ENCODE measurements at regions not wholly inside any gene's neighbourhood (a gene's known extent, or its start where the extent isn't known, plus 50 kb on each side); places are given as distances from the start of the nearest gene placed in this dataset.

- H3K36me3 ChIP-seq (replicated peaks; ENCODE audit: control insufficient read depth, insufficient read depth, low read length) = no peaks in the 10 kb centered on the region
- DNase-seq = peak; percentile 9
- H3K4me3 ChIP-seq (ENCODE audit: insufficient read depth, low read depth, low read length) = no peak overlapping the region
- H3K27me3 ChIP-seq (ENCODE audit: control insufficient read depth, insufficient read depth, low read length) = no peaks in the 10 kb centered on the region
Measured at GRCh38 chr9:135332979-135333748, 146.4 kb upstream of the PPP1R26 start.

- no peaks in the 10 kb centered on the region for H3K36me3 ChIP-seq (replicated peaks; ENCODE audit: control insufficient read depth, insufficient read depth, low read length)
- H3K4me3 ChIP-seq (ENCODE audit: insufficient read depth, low read depth, low read length) = no peak overlapping the region
- peak; percentile 34 for DNase-seq
- H3K27me3 ChIP-seq (ENCODE audit: control insufficient read depth, insufficient read depth, low read length) = no peaks in the 10 kb centered on the region
Measured at GRCh38 chr9:135334953-135335460, 144.6 kb upstream of the PPP1R26 start.

DNA sequence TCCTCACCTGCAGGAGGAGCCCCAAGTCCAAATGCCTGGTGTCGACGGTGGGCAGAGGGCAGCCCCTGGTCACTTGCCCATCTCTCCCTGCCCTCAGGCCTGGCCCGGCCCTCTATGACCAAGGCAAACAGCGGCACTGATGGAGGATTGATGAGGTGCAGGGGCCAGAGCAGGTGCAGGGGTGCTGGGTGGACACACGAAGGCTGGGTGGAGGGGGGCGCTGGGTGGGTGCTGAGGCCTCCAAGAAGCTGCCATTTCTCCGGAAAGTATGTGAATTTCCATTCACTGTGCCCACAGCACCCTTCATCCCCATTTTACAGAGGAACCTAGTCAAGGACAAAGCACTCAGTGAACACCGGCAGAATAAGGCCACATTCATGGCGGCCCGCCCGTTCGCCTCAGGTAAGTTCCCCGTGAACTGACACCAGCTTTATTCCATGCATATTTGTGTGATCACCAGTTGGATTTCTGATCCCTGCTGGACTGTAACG, 143.8 kb upstream of the PPP1R26 start:
- no peaks in the 10 kb centered on the region for H3K27me3 ChIP-seq (ENCODE audit: control insufficient read depth, insufficient read depth, low read length)
- H3K36me3 ChIP-seq (replicated peaks; ENCODE audit: control insufficient read depth, insufficient read depth, low read length) = no peaks in the 10 kb centered on the region
- DNase-seq = peak; percentile 48
- H3K4me3 ChIP-seq (ENCODE audit: insufficient read depth, low read depth, low read length) = no peak overlapping the region

GRCh38 chr9:135336722-135337527, 142.7 kb upstream of the PPP1R26 start:
- DNase-seq = peak; percentile 37
- H3K36me3 ChIP-seq (replicated peaks; ENCODE audit: control insufficient read depth, insufficient read depth, low read length) = no peaks in the 10 kb centered on the region
- H3K4me3 ChIP-seq (ENCODE audit: insufficient read depth, low read depth, low read length) = no peak overlapping the region
- no peaks in the 10 kb centered on the region for H3K27me3 ChIP-seq (ENCODE audit: control insufficient read depth, insufficient read depth, low read length)

- Histone ChIP-seq H3K4me3 (ENCODE audit: insufficient read depth, low read depth, low read length) (no peak overlapping the region), H3K27me3 (ENCODE audit: control insufficient read depth, insufficient read depth, low read length) (no peaks in the 10 kb centered on the region), H3K36me3 (replicated peaks; ENCODE audit: control insufficient read depth, insufficient read depth, low read length) (no peaks in the 10 kb centered on the region)
- no peak for DNase-seq
Measured at GRCh38 chr9:135338546-135338945, 141.0 kb upstream of the PPP1R26 start.

DNA sequence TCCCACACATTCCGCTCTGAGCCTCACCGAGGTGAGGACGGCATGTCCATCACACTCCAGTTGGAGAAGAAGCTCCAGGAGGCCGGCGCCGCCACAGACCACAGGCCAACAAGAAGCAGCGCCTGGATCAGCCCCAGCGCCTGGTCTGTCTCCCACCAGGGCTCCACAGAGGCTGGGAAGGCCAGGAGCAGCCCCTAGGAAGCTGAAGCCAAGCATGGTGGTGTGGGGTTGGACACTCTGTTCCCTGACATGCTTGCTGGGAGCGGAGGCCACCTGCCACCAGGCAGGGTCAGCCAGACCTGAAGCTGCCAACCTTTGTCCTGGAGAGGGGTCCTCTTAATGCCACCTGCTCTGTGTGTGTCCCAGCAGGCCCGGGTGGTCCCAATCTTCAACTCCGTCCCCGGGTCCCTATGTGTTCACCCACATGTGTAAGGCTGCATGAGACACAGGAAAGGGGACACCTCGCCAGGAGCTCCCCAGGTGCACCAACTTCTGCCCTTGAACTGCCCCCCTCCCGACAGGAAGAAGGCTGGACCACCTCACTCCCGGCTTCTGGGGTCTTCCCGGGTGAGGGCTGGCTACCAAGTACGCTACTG, 140.1 kb upstream of the PPP1R26 start:
- no peak overlapping the region for H3K4me3 ChIP-seq (ENCODE audit: insufficient read depth, low read depth, low read length)
- no peaks in the 10 kb centered on the region for H3K36me3 ChIP-seq (replicated peaks; ENCODE audit: control insufficient read depth, insufficient read depth, low read length)
- no peaks in the 10 kb centered on the region for H3K27me3 ChIP-seq (ENCODE audit: control insufficient read depth, insufficient read depth, low read length)
- peak; percentile 71 for DNase-seq

- DNase-seq = peak; percentile 86
- H3K4me3 ChIP-seq (ENCODE audit: insufficient read depth, low read depth, low read length) = no peak overlapping the region
- no peaks in the 10 kb centered on the region for H3K36me3 ChIP-seq (replicated peaks; ENCODE audit: control insufficient read depth, insufficient read depth, low read length)
- no peaks in the 10 kb centered on the region for H3K27me3 ChIP-seq (ENCODE audit: control insufficient read depth, insufficient read depth, low read length)
Measured at GRCh38 chr9:135340143-135340655, 139.4 kb upstream of the PPP1R26 start.

DNA sequence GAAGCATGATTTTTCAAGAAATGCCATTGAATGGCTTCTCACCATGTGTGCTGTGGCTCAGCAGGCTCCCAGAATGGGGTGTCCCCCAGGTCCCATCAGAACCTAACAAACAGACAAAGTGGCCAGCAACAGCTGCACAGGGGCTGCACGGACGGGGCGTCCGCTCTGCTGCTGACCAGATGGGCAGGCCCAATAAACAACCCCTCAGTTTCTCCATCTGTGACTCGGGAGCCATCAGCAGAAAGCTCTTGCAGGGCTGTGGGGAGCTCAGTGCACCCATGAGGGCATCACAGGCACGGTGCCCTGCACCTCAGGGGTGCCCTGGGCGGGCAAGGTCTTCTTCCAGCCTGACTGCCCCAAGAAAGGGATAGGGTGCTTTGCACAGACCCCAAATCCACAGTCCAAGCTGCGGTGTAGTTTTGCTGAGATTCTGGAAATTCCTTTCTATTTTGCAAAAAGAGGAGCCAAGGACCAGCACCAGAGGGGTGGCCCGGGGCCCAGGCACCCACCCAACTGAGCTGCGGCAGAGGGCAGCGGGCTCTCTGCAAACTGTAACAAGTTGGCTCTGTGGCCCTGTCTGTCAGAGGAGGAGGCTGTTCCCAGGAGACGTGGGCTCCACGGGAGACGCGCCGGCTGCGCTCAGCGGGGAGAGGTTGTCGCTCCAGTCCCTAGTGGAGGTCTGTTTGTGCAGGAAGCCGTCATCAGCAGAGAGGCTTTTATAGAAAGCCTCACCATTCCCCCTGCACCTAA, 138.7 kb upstream of the PPP1R26 start:
- Histone ChIP-seq H3K4me3 (ENCODE audit: insufficient read depth, low read depth, low read length) (no peak overlapping the region), H3K36me3 (replicated peaks; ENCODE audit: control insufficient read depth, insufficient read depth, low read length) (no peaks in the 10 kb centered on the region), H3K27me3 (ENCODE audit: control insufficient read depth, insufficient read depth, low read length) (no peaks in the 10 kb centered on the region)
- peak; percentile 73 for DNase-seq

GRCh38 chr9:135341612-135342169, 137.9 kb upstream of the PPP1R26 start:
- H3K4me3 ChIP-seq (ENCODE audit: insufficient read depth, low read depth, low read length) = no peak overlapping the region
- DNase-seq = peak; percentile 70
- H3K36me3 ChIP-seq (replicated peaks; ENCODE audit: control insufficient read depth, insufficient read depth, low read length) = no peaks in the 10 kb centered on the region
- H3K27me3 ChIP-seq (ENCODE audit: control insufficient read depth, insufficient read depth, low read length) = no peaks in the 10 kb centered on the region

GRCh38 chr9:135342206-135343130, 137.1 kb upstream of the PPP1R26 start:
- no peaks in the 10 kb centered on the region for H3K27me3 ChIP-seq (ENCODE audit: control insufficient read depth, insufficient read depth, low read length)
- no peak overlapping the region for H3K4me3 ChIP-seq (ENCODE audit: insufficient read depth, low read depth, low read length)
- no peaks in the 10 kb centered on the region for H3K36me3 ChIP-seq (replicated peaks; ENCODE audit: control insufficient read depth, insufficient read depth, low read length)
- no peak for DNase-seq

DNA sequence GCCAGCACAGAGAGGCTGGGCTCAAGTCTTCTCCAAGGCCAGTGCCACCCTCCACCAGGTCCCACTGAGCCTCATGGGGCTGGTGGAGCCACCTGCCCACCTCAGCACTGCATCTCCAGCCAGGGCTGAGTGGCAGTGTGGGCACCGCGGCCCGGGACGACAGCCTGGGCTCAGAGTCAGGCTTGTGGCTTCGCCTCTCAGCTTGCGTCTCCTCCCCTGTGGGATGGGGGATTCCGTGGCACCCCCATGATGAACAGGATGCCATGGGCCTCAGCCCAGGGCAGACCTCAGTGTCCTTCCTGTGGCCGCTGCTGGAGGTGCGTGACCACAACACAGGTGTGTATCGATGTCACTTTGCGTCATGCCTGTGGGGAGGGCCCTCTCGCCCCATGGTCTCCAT, 136.4 kb upstream of the PPP1R26 start:
- Histone ChIP-seq H3K4me3 (ENCODE audit: insufficient read depth, low read depth, low read length) (no peak overlapping the region), H3K36me3 (replicated peaks; ENCODE audit: control insufficient read depth, insufficient read depth, low read length) (no peaks in the 10 kb centered on the region), H3K27me3 (ENCODE audit: control insufficient read depth, insufficient read depth, low read length) (no peaks in the 10 kb centered on the region)
- DNase-seq = peak; percentile 49

GRCh38 chr9:135343837-135344522, 135.6 kb upstream of the PPP1R26 start:
- Histone ChIP-seq H3K4me3 (ENCODE audit: insufficient read depth, low read depth, low read length) (no peak overlapping the region), H3K36me3 (replicated peaks; ENCODE audit: control insufficient read depth, insufficient read depth, low read length) (no peaks in the 10 kb centered on the region), H3K27me3 (ENCODE audit: control insufficient read depth, insufficient read depth, low read length) (no peaks in the 10 kb centered on the region)
- DNase-seq = peak; percentile 97

Measured in H7 (cell line).